Uterus (tissue), 2 donors: ENCODE measurements at regions not wholly inside any gene's neighbourhood (a gene's known extent, or its start where the extent isn't known, plus 50 kb on each side); places are given as distances from the start of the nearest gene placed in this dataset.

ENCODE experiments used
- CTCF ChIP-seq, 4 experiments: fragments of 200-600 bp in 2 of 4; fragments of 450-650 bp in 2 of 4; sonication (generic) in 2 of 4; IDR thresholded peaks; one replicate each; pipeline ENCODE4 v1.5.1; 2016 to 2019; ENCODE audit warnings: antibody characterized with exemption in 4 of 4, mild to moderate bottlenecking in 2 of 4, moderate library complexity in 1 of 4
- POLR2A ChIP-seq, 2 donors: fragments of 450-650 bp; IDR thresholded peaks; one replicate each; pipeline ENCODE4 v1.6.1; 2016; ENCODE audit warnings: antibody characterized with exemption in 2 of 2, mild to moderate bottlenecking in 1 of 2, moderate library complexity in 1 of 2

- no peak for TF ChIP-seq CTCF (IDR thresholded peaks at IDR 0.05)
- TF ChIP-seq POLR2A (IDR thresholded peaks at IDR 0.05) = no peak
Observed at GRCh38 chr10:63675171-63675570, 154.0 kb downstream of the REEP3 start.
